Hepatocyte (in vitro differentiated cells): ENCODE measurements at regions not wholly inside any gene's neighbourhood (a gene's known extent, or its start where the extent isn't known, plus 50 kb on each side); places are given as distances from the start of the nearest gene placed in this dataset.

Experiments
- EZH2 ChIP-seq: fragments of 200-600 bp; sonication (generic); IDR thresholded peaks from 2 replicates; pipeline ENCODE4 v1.6.1; 2016; ENCODE audit warnings: antibody characterized with exemption, mild to moderate bottlenecking, borderline replicate concordance
- TF ChIP-seq, protein P1 (sequence below): fragments of 200-600 bp; sonication (generic); IDR thresholded peaks from 2 replicates; pipeline ENCODE4 v1.5.1; 2016; ENCODE audit warnings: antibody characterized with exemption, mild to moderate bottlenecking; ENCODE audit not compliant: poor library complexity

DNA sequence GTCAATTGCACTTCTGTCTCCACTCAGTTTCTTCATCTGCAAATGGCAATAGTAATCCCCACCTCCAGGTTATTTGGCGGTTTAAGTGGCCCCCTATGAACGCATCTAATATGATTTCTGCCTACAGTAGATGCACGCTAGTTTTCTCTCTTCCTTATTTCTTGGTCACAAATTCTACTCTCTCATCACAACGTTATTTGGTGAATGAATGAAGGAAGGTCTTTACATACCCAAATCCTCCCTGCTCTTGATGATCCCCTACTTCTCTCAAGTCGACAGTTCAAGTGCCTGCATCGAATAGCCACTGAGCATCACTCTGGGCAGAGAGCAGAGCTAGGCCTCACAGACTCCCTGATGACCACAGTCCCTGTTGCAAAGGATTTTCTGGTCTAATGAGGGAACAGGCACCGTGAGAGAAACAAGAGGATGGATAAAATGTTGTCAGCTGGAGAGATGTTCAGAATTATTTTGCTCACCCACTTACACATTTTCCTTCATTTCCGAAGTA, 181.2 kb upstream of the SMAD3 start:
- TF ChIP-seq, protein P1, sequence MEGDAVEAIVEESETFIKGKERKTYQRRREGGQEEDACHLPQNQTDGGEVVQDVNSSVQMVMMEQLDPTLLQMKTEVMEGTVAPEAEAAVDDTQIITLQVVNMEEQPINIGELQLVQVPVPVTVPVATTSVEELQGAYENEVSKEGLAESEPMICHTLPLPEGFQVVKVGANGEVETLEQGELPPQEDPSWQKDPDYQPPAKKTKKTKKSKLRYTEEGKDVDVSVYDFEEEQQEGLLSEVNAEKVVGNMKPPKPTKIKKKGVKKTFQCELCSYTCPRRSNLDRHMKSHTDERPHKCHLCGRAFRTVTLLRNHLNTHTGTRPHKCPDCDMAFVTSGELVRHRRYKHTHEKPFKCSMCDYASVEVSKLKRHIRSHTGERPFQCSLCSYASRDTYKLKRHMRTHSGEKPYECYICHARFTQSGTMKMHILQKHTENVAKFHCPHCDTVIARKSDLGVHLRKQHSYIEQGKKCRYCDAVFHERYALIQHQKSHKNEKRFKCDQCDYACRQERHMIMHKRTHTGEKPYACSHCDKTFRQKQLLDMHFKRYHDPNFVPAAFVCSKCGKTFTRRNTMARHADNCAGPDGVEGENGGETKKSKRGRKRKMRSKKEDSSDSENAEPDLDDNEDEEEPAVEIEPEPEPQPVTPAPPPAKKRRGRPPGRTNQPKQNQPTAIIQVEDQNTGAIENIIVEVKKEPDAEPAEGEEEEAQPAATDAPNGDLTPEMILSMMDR: no peak
- no peak for TF ChIP-seq EZH2
